ENCODE measurements at regions not wholly inside any gene's neighbourhood (a gene's known extent, or its start where the extent isn't known, plus 50 kb on each side); places are given as distances from the start of the nearest gene placed in this dataset.

DNA sequence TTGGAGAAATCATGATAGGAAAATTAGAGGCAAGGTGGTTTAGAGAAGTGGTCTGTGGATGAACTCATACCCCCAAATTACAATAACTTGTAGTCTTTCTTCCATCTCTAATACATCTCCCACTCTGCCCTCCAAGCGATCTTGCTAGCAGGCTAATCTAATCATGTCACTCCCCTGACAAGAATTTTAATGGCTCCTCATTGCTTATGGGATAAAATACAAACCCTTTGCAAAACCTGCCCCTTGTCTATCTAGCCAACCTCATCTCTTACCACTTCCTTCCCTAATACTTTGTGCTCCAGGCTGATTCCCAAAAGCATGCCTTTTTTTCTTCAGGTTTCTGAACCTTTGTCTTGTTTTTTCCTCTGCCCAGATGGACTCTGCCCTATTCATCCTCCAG, 71.3 kb upstream of the LRRN2 start:
- TF ChIP-seq SAFB2 (IDR thresholded peaks at IDR 0.05; ENCODE audit: borderline replicate concordance, low read depth, low read length, severe bottlenecking) (no peak), CTCF (IDR thresholded peaks at IDR 0.05 in 2 of 3, conservative IDR thresholded peaks at IDR 0.05 in 1 of 3; ENCODE audit: insufficient read depth in 2 of 3, low read depth in 1 of 3, low read length in 3 of 3) (no peak), REST (IDR thresholded peaks at IDR 0.05; ENCODE audit: borderline replicate concordance) (no peak), REST (CRISPR knock-in tag; IDR thresholded peaks at IDR 0.05; ENCODE audit: low read depth) (no peak), MYC (IDR thresholded peaks at IDR 0.05; ENCODE audit: low read depth, low read length) (no peak), MYC (CRISPR knock-in tag; IDR thresholded peaks at IDR 0.05; ENCODE audit: borderline replicate concordance, low read depth) (no peak), NR3C1 (CRISPR knock-in tag; IDR thresholded peaks at IDR 0.05) (no peak), CREB1 (IDR thresholded peaks at IDR 0.05) (no peak), CREB1 (CRISPR knock-in tag; IDR thresholded peaks at IDR 0.05) (no peak), PHF21A (IDR thresholded peaks at IDR 0.05; ENCODE audit: borderline replicate concordance, low read depth) (no peak)
- TF ChIP-seq, protein P1, sequence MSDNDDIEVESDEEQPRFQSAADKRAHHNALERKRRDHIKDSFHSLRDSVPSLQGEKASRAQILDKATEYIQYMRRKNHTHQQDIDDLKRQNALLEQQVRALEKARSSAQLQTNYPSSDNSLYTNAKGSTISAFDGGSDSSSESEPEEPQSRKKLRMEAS (CRISPR knock-in tag; IDR thresholded peaks at IDR 0.05), result no peak
- TF ChIP-seq, protein P2, sequence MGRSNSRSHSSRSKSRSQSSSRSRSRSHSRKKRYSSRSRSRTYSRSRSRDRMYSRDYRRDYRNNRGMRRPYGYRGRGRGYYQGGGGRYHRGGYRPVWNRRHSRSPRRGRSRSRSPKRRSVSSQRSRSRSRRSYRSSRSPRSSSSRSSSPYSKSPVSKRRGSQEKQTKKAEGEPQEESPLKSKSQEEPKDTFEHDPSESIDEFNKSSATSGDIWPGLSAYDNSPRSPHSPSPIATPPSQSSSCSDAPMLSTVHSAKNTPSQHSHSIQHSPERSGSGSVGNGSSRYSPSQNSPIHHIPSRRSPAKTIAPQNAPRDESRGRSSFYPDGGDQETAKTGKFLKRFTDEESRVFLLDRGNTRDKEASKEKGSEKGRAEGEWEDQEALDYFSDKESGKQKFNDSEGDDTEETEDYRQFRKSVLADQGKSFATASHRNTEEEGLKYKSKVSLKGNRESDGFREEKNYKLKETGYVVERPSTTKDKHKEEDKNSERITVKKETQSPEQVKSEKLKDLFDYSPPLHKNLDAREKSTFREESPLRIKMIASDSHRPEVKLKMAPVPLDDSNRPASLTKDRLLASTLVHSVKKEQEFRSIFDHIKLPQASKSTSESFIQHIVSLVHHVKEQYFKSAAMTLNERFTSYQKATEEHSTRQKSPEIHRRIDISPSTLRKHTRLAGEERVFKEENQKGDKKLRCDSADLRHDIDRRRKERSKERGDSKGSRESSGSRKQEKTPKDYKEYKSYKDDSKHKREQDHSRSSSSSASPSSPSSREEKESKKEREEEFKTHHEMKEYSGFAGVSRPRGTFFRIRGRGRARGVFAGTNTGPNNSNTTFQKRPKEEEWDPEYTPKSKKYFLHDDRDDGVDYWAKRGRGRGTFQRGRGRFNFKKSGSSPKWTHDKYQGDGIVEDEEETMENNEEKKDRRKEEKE (IDR thresholded peaks at IDR 0.05; ENCODE audit: borderline replicate concordance in 1 of 2, control insufficient read depth in 1 of 2, low read depth in 2 of 2, low read length in 1 of 2), result no peak
- TF ChIP-seq, protein P3, sequence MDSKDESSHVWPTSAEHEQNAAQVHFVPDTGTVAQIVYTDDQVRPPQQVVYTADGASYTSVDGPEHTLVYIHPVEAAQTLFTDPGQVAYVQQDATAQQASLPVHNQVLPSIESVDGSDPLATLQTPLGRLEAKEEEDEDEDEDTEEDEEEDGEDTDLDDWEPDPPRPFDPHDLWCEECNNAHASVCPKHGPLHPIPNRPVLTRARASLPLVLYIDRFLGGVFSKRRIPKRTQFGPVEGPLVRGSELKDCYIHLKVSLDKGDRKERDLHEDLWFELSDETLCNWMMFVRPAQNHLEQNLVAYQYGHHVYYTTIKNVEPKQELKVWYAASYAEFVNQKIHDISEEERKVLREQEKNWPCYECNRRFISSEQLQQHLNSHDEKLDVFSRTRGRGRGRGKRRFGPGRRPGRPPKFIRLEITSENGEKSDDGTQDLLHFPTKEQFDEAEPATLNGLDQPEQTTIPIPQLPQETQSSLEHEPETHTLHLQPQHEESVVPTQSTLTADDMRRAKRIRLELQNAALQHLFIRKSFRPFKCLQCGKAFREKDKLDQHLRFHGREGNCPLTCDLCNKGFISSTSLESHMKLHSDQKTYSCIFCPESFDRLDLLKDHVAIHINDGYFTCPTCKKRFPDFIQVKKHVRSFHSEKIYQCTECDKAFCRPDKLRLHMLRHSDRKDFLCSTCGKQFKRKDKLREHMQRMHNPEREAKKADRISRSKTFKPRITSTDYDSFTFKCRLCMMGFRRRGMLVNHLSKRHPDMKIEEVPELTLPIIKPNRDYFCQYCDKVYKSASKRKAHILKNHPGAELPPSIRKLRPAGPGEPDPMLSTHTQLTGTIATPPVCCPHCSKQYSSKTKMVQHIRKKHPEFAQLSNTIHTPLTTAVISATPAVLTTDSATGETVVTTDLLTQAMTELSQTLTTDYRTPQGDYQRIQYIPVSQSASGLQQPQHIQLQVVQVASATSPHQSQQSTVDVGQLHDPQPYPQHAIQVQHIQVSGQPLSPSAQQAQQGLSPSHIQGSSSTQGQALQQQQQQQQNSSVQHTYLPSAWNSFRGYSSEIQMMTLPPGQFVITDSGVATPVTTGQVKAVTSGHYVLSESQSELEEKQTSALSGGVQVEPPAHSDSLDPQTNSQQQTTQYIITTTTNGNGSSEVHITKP (IDR thresholded peaks at IDR 0.05; ENCODE audit: partially characterized antibody), result no peak
- TF ChIP-seq, protein P4, sequence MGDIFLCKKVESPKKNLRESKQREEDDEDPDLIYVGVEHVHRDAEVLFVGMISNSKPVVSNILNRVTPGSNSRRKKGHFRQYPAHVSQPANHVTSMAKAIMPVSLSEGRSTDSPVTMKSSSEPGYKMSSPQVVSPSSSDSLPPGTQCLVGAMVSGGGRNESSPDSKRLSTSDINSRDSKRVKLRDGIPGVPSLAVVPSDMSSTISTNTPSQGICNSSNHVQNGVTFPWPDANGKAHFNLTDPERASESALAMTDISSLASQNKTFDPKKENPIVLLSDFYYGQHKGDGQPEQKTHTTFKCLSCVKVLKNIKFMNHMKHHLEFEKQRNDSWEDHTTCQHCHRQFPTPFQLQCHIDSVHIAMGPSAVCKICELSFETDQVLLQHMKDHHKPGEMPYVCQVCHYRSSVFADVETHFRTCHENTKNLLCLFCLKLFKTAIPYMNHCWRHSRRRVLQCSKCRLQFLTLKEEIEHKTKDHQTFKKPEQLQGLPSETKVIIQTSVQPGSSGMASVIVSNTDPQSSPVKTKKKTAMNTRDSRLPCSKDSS (IDR thresholded peaks at IDR 0.05; ENCODE audit: low read depth, partially characterized antibody), result no peak
